HCT116 (cell line): ENCODE measurements at regions not wholly inside any gene's neighbourhood (a gene's known extent, or its start where the extent isn't known, plus 50 kb on each side); places are given as distances from the start of the nearest gene placed in this dataset.

Experiments used
- ATAC-seq: fragments of 200-7000 bp; cut with Tn5 transposase; 2 replicates; pipeline ENCODE4 v1.9.1; 2020; ENCODE audit warnings: mild to moderate bottlenecking, moderate library complexity
- BruUV-seq: library from RNA; stranded (reverse); fragments of 400-500 nt; replicated peaks from 2 replicates; lab custom pipeline; 2021; lab: Mats Ljungman, UMichigan
- CTCF ChIA-PET: fragments of 300-600 bp; sonication (Branson Sonifier 250); formaldehyde crosslinking; loops from one replicate; lab custom pipeline; 2021; ENCODE audit warnings: antibody characterized with exemption; lab: Charles Lee
- POLR2A ChIA-PET: fragments of 300-600, 350-600 bp; sonication (Branson Sonifier 250); formaldehyde crosslinking; loops from one replicate; lab custom pipeline; 2021; ENCODE audit warnings: antibody characterized with exemption; lab: Charles Lee
- RAD21 ChIA-PET, 2 experiments: fragments of 300-600 bp; sonication (Branson Sonifier 250); formaldehyde crosslinking; loops; one replicate each; lab custom pipeline; 2023; ENCODE audit warnings: low total read pairs in 2 of 2; ENCODE audit not compliant: uncharacterized antibody in 2 of 2, unreplicated experiment in 2 of 2, low non-redundant PET in 1 of 2; lab: Charles Lee
- DNase-seq: peaks from one replicate; pipeline ENCODE4 v3.0.0-alpha.2; 2010; ENCODE audit warnings: low read depth, low spot score
- H2AFZ ChIP-seq: fragments of 200-600 bp; shearing (Covaris generic), sonication (generic); 2 replicates; pipeline ENCODE4 v1.6.1; 2017; ENCODE audit warnings: low read depth, mixed run types, mixed read lengths, antibody characterized with exemption, low read length; ENCODE audit not compliant: poor library complexity, severe bottlenecking
- H3K27ac ChIP-seq: 2 replicates; pipeline ENCODE4 v1.5.1; 2012; ENCODE audit warnings: low read depth, low read length
- H3K27me3 ChIP-seq: fragments of 200-600 bp; sonication (generic); 2 replicates; pipeline ENCODE4 v1.6.1; 2016; ENCODE audit warnings: mixed run types, low read length, mixed read lengths; ENCODE audit not compliant: insufficient read depth
- H3K36me3 ChIP-seq, 2 experiments: fragments of 200-500 bp in 1 of 2; fragments of 200-600 bp in 1 of 2; sonication (Bioruptor generic) in 1 of 2; sonication (generic) in 1 of 2; 2 replicates each; pipeline versions ENCODE4 v1.5.1 to v1.6.1; 2014 to 2016; ENCODE audit warnings: low read length in 2 of 2, inconsistent platforms in 1 of 2, mixed read lengths in 1 of 2, mixed run types in 1 of 2; ENCODE audit not compliant: insufficient read depth in 2 of 2, control insufficient read depth in 1 of 2
- H3K4me1 ChIP-seq, 2 experiments: fragments of 200-600 bp in 1 of 2; sonication (generic) in 1 of 2; 2 replicates each; pipeline versions ENCODE4 v1.5.1 to v1.6.1; 2012 to 2017; ENCODE audit warnings: low read length in 2 of 2, inconsistent platforms in 1 of 2, mild to moderate bottlenecking in 1 of 2, mixed read lengths in 1 of 2, mixed run types in 1 of 2, moderate library complexity in 1 of 2; ENCODE audit not compliant: insufficient read depth in 2 of 2, control insufficient read depth in 1 of 2
- H3K4me2 ChIP-seq: fragments of 200-600 bp; sonication (generic); 2 replicates; pipeline ENCODE4 v1.6.1; 2017; ENCODE audit warnings: mixed run types, low read length, mixed read lengths
- H3K4me3 ChIP-seq, 2 experiments: fragments of 200-600 bp in 1 of 2; sonication (generic) in 1 of 2; replicated peaks in 1 of 2; 2 replicates each; pipeline ENCODE4 v1.5.1; 2011 to 2016; ENCODE audit warnings: low read length in 2 of 2, control low read depth in 1 of 2, low read depth in 1 of 2, mild to moderate bottlenecking in 1 of 2, mixed read lengths in 1 of 2, mixed run types in 1 of 2
- H3K79me2 ChIP-seq: fragments of 200-600 bp; sonication (generic); 2 replicates; pipeline ENCODE4 v1.6.1; 2017; ENCODE audit warnings: mild to moderate bottlenecking, mixed run types, low read length, moderate library complexity, mixed read lengths; ENCODE audit not compliant: insufficient read depth
- H3K9ac ChIP-seq: fragments of 200-600 bp; sonication (generic); 2 replicates; pipeline ENCODE4 v1.6.1; 2016; ENCODE audit warnings: low read length, mixed read lengths
- H3K9me2 ChIP-seq: fragments of 200-600 bp; sonication (generic), shearing (Covaris generic); 2 replicates; pipeline ENCODE4 v1.6.1; 2017; ENCODE audit warnings: mixed run types, mild to moderate bottlenecking, moderate library complexity; ENCODE audit not compliant: insufficient read depth
- H3K9me3 ChIP-seq, 2 experiments: fragments of 200-500 bp in 1 of 2; fragments of 200-600 bp in 1 of 2; sonication (Bioruptor generic) in 1 of 2; sonication (generic) in 1 of 2; 2 replicates each; pipeline ENCODE4 v1.6.1; 2014 to 2017; ENCODE audit warnings: low read length in 2 of 2, mixed read lengths in 2 of 2, inconsistent platforms in 1 of 2, low read depth in 1 of 2, mild to moderate bottlenecking in 1 of 2, mixed run types in 1 of 2, moderate library complexity in 1 of 2; ENCODE audit not compliant: control insufficient read depth in 1 of 2, insufficient read depth in 1 of 2
- H4K20me1 ChIP-seq: fragments of 200-600 bp; sonication (generic), shearing (Covaris generic); 2 replicates; pipeline ENCODE4 v1.6.1; 2017; ENCODE audit warnings: mixed run types, mild to moderate bottlenecking, moderate library complexity; ENCODE audit not compliant: insufficient read depth
- CEBPB ChIP-seq: IDR thresholded peaks from 2 replicates; pipeline ENCODE4 v1.6.1; 2012; ENCODE audit warnings: low read depth
- EGR1 ChIP-seq: IDR thresholded peaks from 2 replicates; pipeline ENCODE4 v1.6.1; 2012; ENCODE audit warnings: low read depth
- ELF1 ChIP-seq: IDR thresholded peaks from 2 replicates; pipeline ENCODE4 v1.6.1; 2012; ENCODE audit warnings: low read depth, borderline replicate concordance
- SRF ChIP-seq: IDR thresholded peaks from 2 replicates; pipeline ENCODE4 v1.6.1; 2012; ENCODE audit warnings: low read depth
- TCF7L2 ChIP-seq: IDR thresholded peaks from 2 replicates; pipeline ENCODE4 v1.7.0; 2011; ENCODE audit warnings: borderline replicate concordance, inconsistent platforms; ENCODE audit not compliant: insufficient read depth, insufficient read length; ENCODE audit errors: extremely low read depth
- intact Hi-C: fragments of 100-400 bp; cut with micrococcal nuclease; formaldehyde crosslinking; loops from 2 replicates; pipeline ENCODE4 v1.10.0; 2022

GRCh38 chr11:41917900-41918299 is 458.4 kb upstream of the LRRC4C start:
- H4K20me1 ChIP-seq = no peaks in the 10 kb centered on the region
- no peak for TF ChIP-seq SRF
- peaks cover 12 to 18% of the 10 kb centered on the region in 2 experiments; a peak in 2 of 4 replicates for H3K9me3 ChIP-seq
- POLR2A ChIA-PET = no interaction called here
- no peaks in the 10 kb centered on the region for H3K27me3 ChIP-seq
- intact Hi-C loops = no loop called here
- no peak overlapping the region for H2AFZ ChIP-seq
- no peak overlapping the region for H3K9ac ChIP-seq
- no TSS peak for BruUV-seq
- no peak overlapping the region for H3K27ac ChIP-seq
- no peaks in the 10 kb centered on the region for H3K4me1 ChIP-seq
- CTCF ChIA-PET = no interaction called here
- H3K9me2 ChIP-seq = no peaks in the 10 kb centered on the region
- H3K79me2 ChIP-seq = no peaks in the 10 kb centered on the region
- H3K4me2 ChIP-seq = no peak overlapping the region
- DNase-seq (no peak), ATAC-seq (no peak)
- H3K4me3 ChIP-seq = no peak overlapping the region
- H3K36me3 ChIP-seq = no peaks in the 10 kb centered on the region
- RAD21 ChIA-PET = no interaction called here

- no peaks in the 10 kb centered on the region for H3K4me1 ChIP-seq
- DNase-seq = no peak
Measured at GRCh38 chr11:41920374-41920773, 460.9 kb upstream of the LRRC4C start.

More at GRCh38 chr11:41920374-41920773, 460.9 kb upstream of the LRRC4C start:
- Histone ChIP-seq H3K27me3 (no peaks in the 10 kb centered on the region), H3K9me3 (peaks cover 12 to 31% of the 10 kb centered on the region in 2 experiments; a peak in 2 of 4 replicates)
- CTCF ChIA-PET = no interaction called here
- intact Hi-C loops = no loop called here
- no peak for TF ChIP-seq CEBPB
- no peak for TF ChIP-seq EGR1
- TF ChIP-seq TCF7L2 = no peak
- no peak for TF ChIP-seq ELF1
- TF ChIP-seq, all 23 proteins: peak for 0
- Histone ChIP-seq H3K4me2 (no peak overlapping the region), H2AFZ (no peak overlapping the region), H3K9ac (no peak overlapping the region), H3K36me3 (no peaks in the 10 kb centered on the region), H3K9me2 (no peaks in the 10 kb centered on the region), H3K79me2 (no peaks in the 10 kb centered on the region), H3K4me3 (no peak overlapping the region), H4K20me1 (no peaks in the 10 kb centered on the region), H3K27ac (no peak overlapping the region)
- no TSS peak for BruUV-seq
- no peak for ATAC-seq
- ChIA-PET RAD21 (no interaction called here), POLR2A (no interaction called here)
